NCI-H748 treated with DMSO at 0.1 percent for 48 hours (cell line): ENCODE measurements at regions not wholly inside any gene's neighbourhood (a gene's known extent, or its start where the extent isn't known, plus 50 kb on each side); places are given as distances from the start of the nearest gene placed in this dataset.

ENCODE experiments used
- DNase-seq: peaks from one replicate; lab custom pipeline; 2025; lab: John Stamatoyannopoulos, UW

GRCh38 chr14:32022938-32023466 lies 54.1 kb upstream of the ARHGAP5 start:
- no peak for DNase-seq

- no peak for DNase-seq
These were observed 53.6 kb upstream of the ARHGAP5 start for GRCh38 chr14:32023540-32023939.

GRCh38 chr14:32027255-32027939 lies 49.7 kb upstream of the ARHGAP5 start:
- DNase-seq = no peak
